NCI-H1417 treated with DMSO at 0.1 percent for 48 hours (cell line): ENCODE measurements at regions not wholly inside any gene's neighbourhood (a gene's known extent, or its start where the extent isn't known, plus 50 kb on each side); places are given as distances from the start of the nearest gene placed in this dataset.

Experiments used
- DNase-seq: peaks from one replicate; lab custom pipeline; 2025; lab: John Stamatoyannopoulos, UW

- DNase-seq, result no peak
Measured at GRCh38 chr6:100177956-100178355, 183.9 kb upstream of the MCHR2 start.

GRCh38 chr6:100176951-100177710 is 183.1 kb upstream of the MCHR2 start:
- DNase-seq, result no peak

- no peak for DNase-seq
Measured at GRCh38 chr6:100176311-100176950, 182.4 kb upstream of the MCHR2 start.

- DNase-seq, result no peak
Measured at GRCh38 chr6:100175814-100176310, 181.8 kb upstream of the MCHR2 start.

- no peak for DNase-seq
Measured at GRCh38 chr6:100173211-100173610, 179.2 kb upstream of the MCHR2 start.

GRCh38 chr6:100172322-100172713 is 178.3 kb upstream of the MCHR2 start:
- no peak for DNase-seq

- no peak for DNase-seq
Measured at GRCh38 chr6:100171533-100172321, 177.7 kb upstream of the MCHR2 start.

- no peak for DNase-seq
Measured at GRCh38 chr6:100168148-100168547, 174.1 kb upstream of the MCHR2 start.

GRCh38 chr6:100167585-100167984 is 173.6 kb upstream of the MCHR2 start:
- no peak for DNase-seq

- DNase-seq, result no peak
Measured at GRCh38 chr6:100166956-100167355, 172.9 kb upstream of the MCHR2 start.

- DNase-seq, result no peak
Measured at GRCh38 chr6:100165442-100165841, 171.4 kb upstream of the MCHR2 start.

- no peak for DNase-seq
Measured at GRCh38 chr6:100163035-100163434, 169.0 kb upstream of the MCHR2 start.

GRCh38 chr6:100161782-100162365 is 167.9 kb upstream of the MCHR2 start:
- no peak for DNase-seq

GRCh38 chr6:100160930-100161329 is 166.9 kb upstream of the MCHR2 start:
- DNase-seq, result no peak

GRCh38 chr6:100155141-100155540 is 161.1 kb upstream of the MCHR2 start:
- no peak for DNase-seq

- DNase-seq, result no peak
Measured at GRCh38 chr6:100153636-100154275, 159.7 kb upstream of the MCHR2 start.

- no peak for DNase-seq
Measured at GRCh38 chr6:100152201-100152600, 158.2 kb upstream of the MCHR2 start.

GRCh38 chr6:100144991-100145390 is 151.0 kb upstream of the MCHR2 start:
- DNase-seq, result no peak

- no peak for DNase-seq
Measured at GRCh38 chr6:100138346-100139022, 144.5 kb upstream of the MCHR2 start.

GRCh38 chr6:100137759-100138158 is 143.7 kb upstream of the MCHR2 start:
- DNase-seq, result no peak

- DNase-seq, result no peak
Measured at GRCh38 chr6:100136590-100136989, 142.6 kb upstream of the MCHR2 start.
